GM12865 (cell line): ENCODE measurements at regions not wholly inside any gene's neighbourhood (a gene's known extent, or its start where the extent isn't known, plus 50 kb on each side); places are given as distances from the start of the nearest gene placed in this dataset.

Experiments used
- DNase-seq: peaks from one replicate; pipeline ENCODE4 v3.0.0; 2010; ENCODE audit warnings: low read depth
- H3K4me3 ChIP-seq: 2 replicates; pipeline ENCODE4 v1.5.1; 2011; ENCODE audit warnings: mild to moderate bottlenecking, low read depth, low read length, control low read depth
- TF ChIP-seq, protein P1 (sequence below): IDR thresholded peaks from 2 replicates; pipeline ENCODE4 v1.5.1; 2011; ENCODE audit warnings: low read length, control low read depth, low read depth, inconsistent platforms; ENCODE audit not compliant: insufficient read depth; ENCODE audit errors: missing control alignments

DNA sequence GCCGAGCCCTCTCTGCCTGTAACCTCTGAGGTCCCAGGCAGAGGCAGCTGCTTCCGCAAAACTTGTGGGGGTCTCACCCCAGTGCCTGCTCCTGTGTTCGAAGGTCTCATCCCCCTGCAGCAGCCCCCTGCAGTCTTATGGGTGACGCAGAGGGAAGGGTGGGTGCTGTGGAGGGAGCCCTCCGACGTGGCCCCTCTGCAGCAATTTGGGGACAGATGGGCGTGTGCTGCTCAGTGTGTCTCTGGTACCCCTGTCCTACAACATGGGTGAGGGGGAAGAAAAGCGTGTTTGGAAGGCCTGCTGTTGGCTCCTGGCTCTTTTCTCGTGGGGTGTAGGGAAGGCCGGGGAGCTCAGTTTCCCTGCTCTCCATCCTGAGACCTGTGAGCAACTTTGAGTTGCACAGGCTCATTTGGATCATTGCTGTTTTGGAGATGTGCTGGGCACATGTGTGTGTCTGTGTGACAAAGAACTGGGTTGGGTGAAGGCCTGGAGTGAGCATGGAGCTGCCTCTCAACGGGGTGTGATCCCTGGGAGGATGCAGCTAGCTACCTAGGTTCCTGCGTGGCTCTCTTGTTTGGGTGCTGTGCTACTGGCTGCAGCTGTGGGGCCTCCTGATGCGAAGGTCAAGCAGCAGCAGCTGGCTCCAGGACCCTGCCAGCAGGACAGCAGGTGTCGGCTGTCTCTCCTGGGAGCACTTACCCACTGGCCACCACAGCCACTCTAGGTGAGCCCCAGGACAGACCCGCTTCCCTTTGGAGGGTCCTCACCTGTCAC is 179.6 kb upstream of the PITX1 start:
- no peak for DNase-seq
- TF ChIP-seq, protein P1, sequence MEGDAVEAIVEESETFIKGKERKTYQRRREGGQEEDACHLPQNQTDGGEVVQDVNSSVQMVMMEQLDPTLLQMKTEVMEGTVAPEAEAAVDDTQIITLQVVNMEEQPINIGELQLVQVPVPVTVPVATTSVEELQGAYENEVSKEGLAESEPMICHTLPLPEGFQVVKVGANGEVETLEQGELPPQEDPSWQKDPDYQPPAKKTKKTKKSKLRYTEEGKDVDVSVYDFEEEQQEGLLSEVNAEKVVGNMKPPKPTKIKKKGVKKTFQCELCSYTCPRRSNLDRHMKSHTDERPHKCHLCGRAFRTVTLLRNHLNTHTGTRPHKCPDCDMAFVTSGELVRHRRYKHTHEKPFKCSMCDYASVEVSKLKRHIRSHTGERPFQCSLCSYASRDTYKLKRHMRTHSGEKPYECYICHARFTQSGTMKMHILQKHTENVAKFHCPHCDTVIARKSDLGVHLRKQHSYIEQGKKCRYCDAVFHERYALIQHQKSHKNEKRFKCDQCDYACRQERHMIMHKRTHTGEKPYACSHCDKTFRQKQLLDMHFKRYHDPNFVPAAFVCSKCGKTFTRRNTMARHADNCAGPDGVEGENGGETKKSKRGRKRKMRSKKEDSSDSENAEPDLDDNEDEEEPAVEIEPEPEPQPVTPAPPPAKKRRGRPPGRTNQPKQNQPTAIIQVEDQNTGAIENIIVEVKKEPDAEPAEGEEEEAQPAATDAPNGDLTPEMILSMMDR: no peak
- no peak overlapping the region for H3K4me3 ChIP-seq

DNA sequence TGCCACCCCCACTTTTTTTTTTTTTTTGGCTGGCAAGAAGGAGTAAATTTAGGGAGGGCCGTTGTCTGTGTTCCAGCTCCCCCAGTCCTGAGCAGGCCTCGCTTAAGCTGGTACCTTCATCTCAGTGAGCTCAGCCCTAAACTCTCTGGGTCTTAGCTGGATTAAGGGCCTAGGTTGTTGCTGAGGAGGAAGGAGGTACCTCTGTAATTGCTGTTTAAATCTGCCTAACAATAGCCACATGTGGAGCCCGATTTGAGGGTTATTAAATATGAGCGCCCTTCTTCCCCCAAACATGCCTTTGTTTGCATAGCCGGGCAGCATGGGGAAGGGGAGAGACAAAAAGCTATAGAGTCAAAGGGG is 179.0 kb upstream of the PITX1 start:
- no peak for DNase-seq
- TF ChIP-seq, protein P1: no peak
- H3K4me3 ChIP-seq: no peak overlapping the region

DNA sequence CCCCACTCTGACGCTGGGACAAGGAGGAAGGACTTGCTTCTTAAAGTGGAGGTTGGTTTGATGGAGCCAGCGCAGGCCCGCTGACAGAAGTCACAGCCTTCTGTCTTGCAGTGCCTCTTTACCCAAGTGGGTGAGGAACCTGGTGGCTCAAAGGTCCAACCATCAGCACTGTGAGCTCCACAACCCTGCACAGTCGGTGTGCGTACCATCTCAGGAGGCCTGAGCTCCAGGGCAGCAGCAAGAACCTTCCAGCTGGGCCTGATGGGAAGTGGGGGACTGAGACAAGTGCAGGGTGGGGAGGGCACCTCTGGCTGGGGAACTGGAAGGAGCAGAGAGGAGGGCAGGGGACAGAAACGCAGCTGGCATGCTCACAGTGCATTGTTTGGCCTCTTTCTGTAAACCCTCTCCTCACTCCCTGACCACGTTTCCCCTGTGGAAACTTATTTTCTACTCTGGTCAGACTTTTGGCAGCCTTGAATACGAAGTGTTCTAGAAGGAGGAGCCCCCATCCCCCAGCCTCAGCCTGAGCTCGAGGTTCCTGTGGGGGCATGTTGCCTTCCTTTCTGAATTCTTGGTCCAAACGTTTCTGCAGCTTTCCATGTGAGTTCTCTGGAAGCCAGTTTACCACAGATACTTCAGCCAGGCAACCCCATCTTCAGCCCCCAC is 178.5 kb upstream of the PITX1 start:
- no peak for DNase-seq
- TF ChIP-seq, protein P1: no peak
- H3K4me3 ChIP-seq: no peak overlapping the region

DNA sequence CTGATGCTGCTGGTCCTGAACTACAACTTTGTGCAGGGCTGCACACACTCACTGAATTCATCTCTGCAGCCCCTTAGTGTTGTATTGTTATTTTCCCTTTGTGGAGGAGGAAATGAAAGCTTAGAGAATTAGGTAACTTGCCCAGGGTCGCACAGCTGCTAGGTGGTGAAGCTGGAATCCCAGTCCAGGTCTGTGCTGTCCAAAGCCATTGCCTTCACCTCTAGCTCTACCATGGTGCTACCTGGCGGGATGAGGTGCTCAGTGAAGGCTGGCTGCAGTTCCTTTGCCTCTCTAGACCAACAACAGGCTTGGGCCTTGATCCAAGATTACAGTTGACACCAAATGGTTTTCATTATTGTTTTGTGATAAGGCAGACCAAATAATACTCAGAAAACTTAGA is 177.8 kb upstream of the PITX1 start:
- TF ChIP-seq, protein P1: no peak
- no peak overlapping the region for H3K4me3 ChIP-seq
- DNase-seq: no peak

DNA sequence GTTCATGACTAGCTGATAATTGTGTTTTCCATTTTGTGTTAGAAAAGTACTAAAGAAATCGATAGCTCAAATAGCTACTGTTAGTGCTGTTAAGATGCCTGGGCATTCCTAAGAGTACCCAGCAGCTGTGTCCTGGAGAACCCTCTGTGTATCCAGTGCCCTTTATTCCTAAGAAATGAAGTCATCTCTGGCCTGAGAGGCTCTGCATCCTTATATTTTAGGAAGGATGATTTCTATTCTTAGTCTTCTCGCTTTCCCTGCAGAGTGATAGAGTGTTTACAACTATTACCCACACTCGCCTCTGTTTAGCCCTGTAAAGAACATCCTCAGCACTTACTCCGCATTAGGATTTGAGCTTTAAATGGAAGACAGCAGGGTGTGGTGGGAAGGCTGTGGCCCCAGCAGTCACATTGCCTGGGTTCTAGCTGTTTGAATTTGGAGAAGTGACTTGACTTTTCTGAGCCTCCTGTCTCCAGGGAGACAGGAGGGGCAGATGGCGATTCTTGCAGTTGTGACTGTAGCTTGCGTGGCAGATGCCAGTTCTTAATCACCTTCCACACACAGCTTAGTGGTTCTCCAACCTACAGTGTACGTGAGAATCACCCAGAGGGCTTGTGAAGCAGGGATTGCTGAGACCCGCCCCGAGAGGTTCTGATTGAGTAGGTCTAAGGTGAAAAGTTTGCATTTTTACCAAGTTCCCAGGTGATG is 177.2 kb upstream of the PITX1 start:
- TF ChIP-seq, protein P1: no peak
- DNase-seq: no peak
- H3K4me3 ChIP-seq: no peak overlapping the region

DNA sequence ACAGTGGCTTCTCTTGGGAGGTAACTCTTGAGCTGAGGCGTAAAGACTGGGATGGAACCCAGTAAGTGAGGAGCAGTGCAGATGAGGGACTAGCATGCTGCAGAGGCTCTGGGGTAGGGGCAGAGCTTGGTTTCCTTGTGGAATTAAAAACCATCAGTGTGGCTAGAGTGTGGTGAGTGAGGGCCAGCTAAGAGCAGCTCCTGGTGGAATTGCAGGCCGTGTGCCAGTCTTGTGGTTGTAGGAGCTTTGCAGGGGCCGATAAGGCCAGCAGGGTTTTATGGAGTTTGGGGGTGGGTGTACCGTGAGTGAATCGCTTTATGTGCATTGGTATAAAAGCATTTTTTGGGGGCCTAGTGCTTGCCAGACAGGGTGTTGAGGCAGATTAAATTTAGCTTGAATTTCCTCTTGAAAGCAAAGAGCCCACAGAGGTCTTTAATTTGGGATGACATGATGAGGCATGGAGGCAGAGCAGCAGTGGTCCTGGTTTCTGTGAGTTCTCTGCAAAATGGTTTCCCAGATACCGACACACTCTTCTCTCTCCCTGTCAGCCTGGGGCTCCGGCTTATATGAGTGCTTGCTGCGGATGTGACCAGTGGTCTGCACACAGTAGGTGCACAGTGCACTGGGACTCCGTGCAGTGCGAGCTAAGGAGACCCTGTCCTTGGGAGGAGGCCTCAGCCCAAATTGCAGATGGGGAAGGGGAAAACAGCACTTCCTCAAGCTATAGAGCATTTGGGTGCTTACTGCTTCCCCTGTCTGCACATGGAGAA is 176.4 kb upstream of the PITX1 start:
- DNase-seq: no peak
- TF ChIP-seq, protein P1: no peak
- H3K4me3 ChIP-seq: no peak overlapping the region
